G401.6 (cell line): ENCODE measurements at regions not wholly inside any gene's neighbourhood (a gene's known extent, or its start where the extent isn't known, plus 50 kb on each side); places are given as distances from the start of the nearest gene placed in this dataset.

Source experiments
- FAIRE-seq: peaks from 2 replicates; lab custom pipeline; 2012; peaks lifted over from hg19 to GRCh38; lab: Jason Lieb, UNC

- no peak for FAIRE-seq
These were observed 150.4 kb upstream of the GAREM1 start for GRCh38 chr18:32621034-32621433.

- FAIRE-seq: no peak
These were observed 147.9 kb upstream of the GAREM1 start for GRCh38 chr18:32618546-32618945.

- FAIRE-seq: no peak
These were observed 143.1 kb upstream of the GAREM1 start for GRCh38 chr18:32613821-32614220.

- FAIRE-seq: no peak
These were observed 142.0 kb upstream of the GAREM1 start for GRCh38 chr18:32612651-32613050.

GRCh38 chr18:32610176-32610575 lies 139.5 kb upstream of the GAREM1 start:
- no peak for FAIRE-seq

GRCh38 chr18:32607816-32608215 lies 137.1 kb upstream of the GAREM1 start:
- FAIRE-seq: no peak

GRCh38 chr18:32598144-32598543 lies 127.5 kb upstream of the GAREM1 start:
- FAIRE-seq: no peak

GRCh38 chr18:32596501-32596900 lies 125.8 kb upstream of the GAREM1 start:
- no peak for FAIRE-seq

- FAIRE-seq: no peak
These were observed 125.2 kb upstream of the GAREM1 start for GRCh38 chr18:32595832-32596231.

GRCh38 chr18:32588191-32588590 lies 117.5 kb upstream of the GAREM1 start:
- no peak for FAIRE-seq

GRCh38 chr18:32583431-32583830 lies 112.7 kb upstream of the GAREM1 start:
- FAIRE-seq: no peak

- FAIRE-seq: no peak
These were observed 111.8 kb upstream of the GAREM1 start for GRCh38 chr18:32582455-32582854.

GRCh38 chr18:32577561-32577960 lies 106.9 kb upstream of the GAREM1 start:
- FAIRE-seq: no peak

- FAIRE-seq: no peak
These were observed 105.7 kb upstream of the GAREM1 start for GRCh38 chr18:32576296-32576916.

GRCh38 chr18:32566960-32567359 lies 96.3 kb upstream of the GAREM1 start:
- FAIRE-seq: no peak

- FAIRE-seq: no peak
These were observed 83.1 kb upstream of the GAREM1 start for GRCh38 chr18:32553640-32554365.

- no peak for FAIRE-seq
These were observed 82.5 kb upstream of the GAREM1 start for GRCh38 chr18:32553174-32553573.

GRCh38 chr18:32552421-32553030 lies 81.8 kb upstream of the GAREM1 start:
- peak; percentile 37 for FAIRE-seq

GRCh38 chr18:32550963-32551362 lies 80.3 kb upstream of the GAREM1 start:
- FAIRE-seq: no peak

GRCh38 chr18:32549248-32550110 lies 78.8 kb upstream of the GAREM1 start:
- FAIRE-seq: peak; percentile 27

- no peak for FAIRE-seq
These were observed 78.0 kb upstream of the GAREM1 start for GRCh38 chr18:32548688-32549087.

- no peak for FAIRE-seq
These were observed 74.9 kb upstream of the GAREM1 start for GRCh38 chr18:32545631-32546030.

- FAIRE-seq: no peak
These were observed 73.4 kb upstream of the GAREM1 start for GRCh38 chr18:32544088-32544487.
